ENCODE measurements at regions not wholly inside any gene's neighbourhood (a gene's known extent, or its start where the extent isn't known, plus 50 kb on each side); places are given as distances from the start of the nearest gene placed in this dataset.

DNA sequence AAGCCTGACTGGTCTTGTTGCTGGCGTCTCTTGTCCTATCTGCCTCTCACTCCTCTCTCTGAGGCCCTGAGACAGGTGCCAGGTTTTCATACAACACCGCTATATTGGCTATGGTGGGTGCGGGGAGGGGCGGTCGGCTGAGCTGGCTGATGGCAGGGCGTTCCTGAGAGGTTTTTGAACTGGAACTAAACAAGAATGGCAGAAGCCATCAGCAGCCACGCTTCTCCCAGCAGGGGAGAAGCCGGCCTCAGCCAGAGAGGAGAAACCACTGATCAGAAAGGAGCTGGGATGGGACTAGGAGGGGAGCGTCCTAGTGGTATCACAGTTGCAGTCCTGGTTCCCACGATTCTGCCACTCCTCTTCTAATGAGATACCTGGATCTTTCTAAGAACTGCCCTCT lies 89.9 kb upstream of the PRR23E start (continued):
- TF ChIP-seq, protein P1, sequence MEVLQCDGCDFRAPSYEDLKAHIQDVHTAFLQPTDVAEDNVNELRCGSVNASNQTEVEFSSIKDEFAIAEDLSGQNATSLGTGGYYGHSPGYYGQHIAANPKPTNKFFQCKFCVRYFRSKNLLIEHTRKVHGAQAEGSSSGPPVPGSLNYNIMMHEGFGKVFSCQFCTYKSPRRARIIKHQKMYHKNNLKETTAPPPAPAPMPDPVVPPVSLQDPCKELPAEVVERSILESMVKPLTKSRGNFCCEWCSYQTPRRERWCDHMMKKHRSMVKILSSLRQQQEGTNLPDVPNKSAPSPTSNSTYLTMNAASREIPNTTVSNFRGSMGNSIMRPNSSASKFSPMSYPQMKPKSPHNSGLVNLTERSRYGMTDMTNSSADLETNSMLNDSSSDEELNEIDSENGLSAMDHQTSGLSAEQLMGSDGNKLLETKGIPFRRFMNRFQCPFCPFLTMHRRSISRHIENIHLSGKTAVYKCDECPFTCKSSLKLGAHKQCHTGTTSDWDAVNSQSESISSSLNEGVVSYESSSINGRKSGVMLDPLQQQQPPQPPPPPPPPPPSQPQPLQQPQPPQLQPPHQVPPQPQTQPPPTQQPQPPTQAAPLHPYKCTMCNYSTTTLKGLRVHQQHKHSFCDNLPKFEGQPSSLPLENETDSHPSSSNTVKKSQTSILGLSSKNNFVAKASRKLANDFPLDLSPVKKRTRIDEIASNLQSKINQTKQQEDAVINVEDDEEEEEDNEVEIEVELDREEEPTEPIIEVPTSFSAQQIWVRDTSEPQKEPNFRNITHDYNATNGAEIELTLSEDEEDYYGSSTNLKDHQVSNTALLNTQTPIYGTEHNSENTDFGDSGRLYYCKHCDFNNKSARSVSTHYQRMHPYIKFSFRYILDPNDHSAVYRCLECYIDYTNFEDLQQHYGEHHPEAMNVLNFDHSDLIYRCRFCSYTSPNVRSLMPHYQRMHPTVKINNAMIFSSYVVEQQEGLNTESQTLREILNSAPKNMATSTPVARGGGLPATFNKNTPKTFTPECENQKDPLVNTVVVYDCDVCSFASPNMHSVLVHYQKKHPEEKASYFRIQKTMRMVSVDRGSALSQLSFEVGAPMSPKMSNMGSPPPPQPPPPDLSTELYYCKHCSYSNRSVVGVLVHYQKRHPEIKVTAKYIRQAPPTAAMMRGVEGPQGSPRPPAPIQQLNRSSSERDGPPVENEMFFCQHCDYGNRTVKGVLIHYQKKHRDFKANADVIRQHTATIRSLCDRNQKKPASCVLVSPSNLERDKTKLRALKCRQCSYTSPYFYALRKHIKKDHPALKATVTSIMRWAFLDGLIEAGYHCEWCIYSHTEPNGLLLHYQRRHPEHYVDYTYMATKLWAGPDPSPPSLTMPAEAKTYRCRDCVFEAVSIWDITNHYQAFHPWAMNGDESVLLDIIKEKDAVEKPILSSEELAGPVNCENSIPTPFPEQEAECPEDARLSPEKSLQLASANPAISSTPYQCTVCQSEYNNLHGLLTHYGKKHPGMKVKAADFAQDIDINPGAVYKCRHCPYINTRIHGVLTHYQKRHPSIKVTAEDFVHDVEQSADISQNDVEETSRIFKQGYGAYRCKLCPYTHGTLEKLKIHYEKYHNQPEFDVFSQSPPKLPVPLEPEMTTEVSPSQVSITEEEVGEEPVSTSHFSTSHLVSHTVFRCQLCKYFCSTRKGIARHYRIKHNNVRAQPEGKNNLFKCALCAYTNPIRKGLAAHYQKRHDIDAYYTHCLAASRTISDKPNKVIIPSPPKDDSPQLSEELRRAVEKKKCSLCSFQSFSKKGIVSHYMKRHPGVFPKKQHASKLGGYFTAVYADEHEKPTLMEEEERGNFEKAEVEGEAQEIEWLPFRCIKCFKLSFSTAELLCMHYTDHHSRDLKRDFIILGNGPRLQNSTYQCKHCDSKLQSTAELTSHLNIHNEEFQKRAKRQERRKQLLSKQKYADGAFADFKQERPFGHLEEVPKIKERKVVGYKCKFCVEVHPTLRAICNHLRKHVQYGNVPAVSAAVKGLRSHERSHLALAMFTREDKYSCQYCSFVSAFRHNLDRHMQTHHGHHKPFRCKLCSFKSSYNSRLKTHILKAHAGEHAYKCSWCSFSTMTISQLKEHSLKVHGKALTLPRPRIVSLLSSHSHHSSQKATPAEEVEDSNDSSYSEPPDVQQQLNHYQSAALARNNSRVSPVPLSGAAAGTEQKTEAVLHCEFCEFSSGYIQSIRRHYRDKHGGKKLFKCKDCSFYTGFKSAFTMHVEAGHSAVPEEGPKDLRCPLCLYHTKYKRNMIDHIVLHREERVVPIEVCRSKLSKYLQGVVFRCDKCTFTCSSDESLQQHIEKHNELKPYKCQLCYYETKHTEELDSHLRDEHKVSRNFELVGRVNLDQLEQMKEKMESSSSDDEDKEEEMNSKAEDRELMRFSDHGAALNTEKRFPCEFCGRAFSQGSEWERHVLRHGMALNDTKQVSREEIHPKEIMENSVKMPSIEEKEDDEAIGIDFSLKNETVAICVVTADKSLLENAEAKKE (CRISPR knock-in tag; IDR thresholded peaks at IDR 0.05), result no peak

DNA sequence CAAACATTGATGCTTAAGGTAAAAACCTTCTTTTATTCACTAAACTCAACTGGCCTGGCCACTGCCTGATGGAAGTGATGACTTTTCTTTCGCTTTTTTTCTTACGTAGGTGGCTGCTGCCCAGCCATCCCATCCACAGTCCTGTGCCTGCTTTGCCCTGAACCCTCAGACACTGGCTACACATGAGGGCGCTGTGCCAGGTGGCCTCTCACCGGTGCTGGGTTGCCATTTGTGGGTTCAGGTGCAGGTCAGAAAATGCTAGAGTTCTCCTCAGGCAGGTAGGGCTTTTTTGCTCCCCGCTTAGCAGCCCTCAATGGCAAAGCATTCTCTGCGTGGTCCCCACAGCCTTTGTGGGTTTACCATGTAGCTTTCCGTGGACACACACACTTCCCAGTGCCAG lies 88.3 kb upstream of the PRR23E start:
- Mint-ChIP-seq H3K4me1 (no peaks in the 10 kb centered on the region; the same call in 1 of the 3 replicates), H3K27me3 (ENCODE audit: insufficient read depth, low read depth, poor library complexity) (peaks cover 18% of the 10 kb centered on the region), H3K4me3 (no peak overlapping the region), H3K9me3 (no peaks in the 10 kb centered on the region), H3K36me3 (ENCODE audit: low read depth) (no peaks in the 10 kb centered on the region), H3K27ac (no peak overlapping the region)
- ATAC-seq, result no peak
- Histone ChIP-seq H3K4me2 (no peak overlapping the region), H3K36me3 (ENCODE audit: insufficient read depth) (no peaks in the 10 kb centered on the region), H3F3A (replicated peaks; ENCODE audit: low read depth) (no peaks in the 10 kb centered on the region), H3K79me2 (replicated peaks; ENCODE audit: insufficient read depth) (no peaks in the 10 kb centered on the region), H3K4me3 (no peak overlapping the region), H3K27me3 (ENCODE audit: insufficient read depth) (no peaks in the 10 kb centered on the region), H4K20me1 (replicated peaks; ENCODE audit: insufficient read depth) (no peaks in the 10 kb centered on the region), H2AFZ (no peak overlapping the region), H3K4me1 (ENCODE audit: insufficient read depth) (no peaks in the 10 kb centered on the region), H3K27ac (ENCODE audit: low read depth) (no peak overlapping the region), H3K9me2 (ENCODE audit: insufficient read depth) (no peaks in the 10 kb centered on the region)
- DNase-seq (ENCODE audit: low spot score), result no peak
- TF ChIP-seq CREB1 (CRISPR knock-in tag; IDR thresholded peaks at IDR 0.05; ENCODE audit: low read depth) (no peak), ZNF114 (CRISPR knock-in tag; IDR thresholded peaks at IDR 0.05) (no peak), JUNB (IDR thresholded peaks at IDR 0.05; ENCODE audit: unreplicated experiment) (no peak), NANOG (IDR thresholded peaks at IDR 0.05; ENCODE audit: borderline replicate concordance) (no peak), EZH2 (IDR thresholded peaks at IDR 0.05; ENCODE audit: low read depth, unreplicated experiment) (no peak)
- TF ChIP-seq, protein P2, sequence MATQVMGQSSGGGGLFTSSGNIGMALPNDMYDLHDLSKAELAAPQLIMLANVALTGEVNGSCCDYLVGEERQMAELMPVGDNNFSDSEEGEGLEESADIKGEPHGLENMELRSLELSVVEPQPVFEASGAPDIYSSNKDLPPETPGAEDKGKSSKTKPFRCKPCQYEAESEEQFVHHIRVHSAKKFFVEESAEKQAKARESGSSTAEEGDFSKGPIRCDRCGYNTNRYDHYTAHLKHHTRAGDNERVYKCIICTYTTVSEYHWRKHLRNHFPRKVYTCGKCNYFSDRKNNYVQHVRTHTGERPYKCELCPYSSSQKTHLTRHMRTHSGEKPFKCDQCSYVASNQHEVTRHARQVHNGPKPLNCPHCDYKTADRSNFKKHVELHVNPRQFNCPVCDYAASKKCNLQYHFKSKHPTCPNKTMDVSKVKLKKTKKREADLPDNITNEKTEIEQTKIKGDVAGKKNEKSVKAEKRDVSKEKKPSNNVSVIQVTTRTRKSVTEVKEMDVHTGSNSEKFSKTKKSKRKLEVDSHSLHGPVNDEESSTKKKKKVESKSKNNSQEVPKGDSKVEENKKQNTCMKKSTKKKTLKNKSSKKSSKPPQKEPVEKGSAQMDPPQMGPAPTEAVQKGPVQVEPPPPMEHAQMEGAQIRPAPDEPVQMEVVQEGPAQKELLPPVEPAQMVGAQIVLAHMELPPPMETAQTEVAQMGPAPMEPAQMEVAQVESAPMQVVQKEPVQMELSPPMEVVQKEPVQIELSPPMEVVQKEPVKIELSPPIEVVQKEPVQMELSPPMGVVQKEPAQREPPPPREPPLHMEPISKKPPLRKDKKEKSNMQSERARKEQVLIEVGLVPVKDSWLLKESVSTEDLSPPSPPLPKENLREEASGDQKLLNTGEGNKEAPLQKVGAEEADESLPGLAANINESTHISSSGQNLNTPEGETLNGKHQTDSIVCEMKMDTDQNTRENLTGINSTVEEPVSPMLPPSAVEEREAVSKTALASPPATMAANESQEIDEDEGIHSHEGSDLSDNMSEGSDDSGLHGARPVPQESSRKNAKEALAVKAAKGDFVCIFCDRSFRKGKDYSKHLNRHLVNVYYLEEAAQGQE (IDR thresholded peaks at IDR 0.05; ENCODE audit: unreplicated experiment), result no peak

All from GM23338 (cell line).